Panc1 (cell line): ENCODE measurements at regions not wholly inside any gene's neighbourhood (a gene's known extent, or its start where the extent isn't known, plus 50 kb on each side); places are given as distances from the start of the nearest gene placed in this dataset.

Experiments
- ATAC-seq: fragments of 200-7000 bp; cut with Tn5 transposase; 2 replicates; pipeline ENCODE4 v1.9.1; 2020; ENCODE audit warnings: mild to moderate bottlenecking, moderate library complexity
- BruUV-seq: library from RNA; stranded (reverse); fragments of 400-500 nt; replicated peaks from 2 replicates; lab custom pipeline; 2021; lab: Mats Ljungman, UMichigan
- CTCF ChIA-PET: fragments of 300-600 bp; sonication (Branson Sonifier 250); formaldehyde crosslinking; loops from one replicate; lab custom pipeline; 2022; ENCODE audit warnings: antibody characterized with exemption; lab: Charles Lee
- POLR2A ChIA-PET: fragments of 300-600 bp; sonication (Branson Sonifier 250); formaldehyde crosslinking; loops from one replicate; lab custom pipeline; 2022; ENCODE audit warnings: antibody characterized with exemption; lab: Charles Lee
- DNase-seq: peaks from one replicate; pipeline ENCODE4 v3.0.0-alpha.2; 2010; ENCODE audit warnings: low read depth, low spot score
- H3K27ac ChIP-seq: 2 replicates; pipeline ENCODE4 v1.5.1; 2011; ENCODE audit warnings: mild to moderate bottlenecking, low read length, inconsistent platforms
- H3K27me3 ChIP-seq: fragments of 200-500 bp; sonication (Bioruptor generic); 2 replicates; pipeline ENCODE4 v1.6.0; 2014; ENCODE audit warnings: low read length, inconsistent platforms; ENCODE audit not compliant: control insufficient read depth, insufficient read depth
- H3K36me3 ChIP-seq: fragments of 200-500 bp; sonication (Bioruptor generic); 2 replicates; pipeline ENCODE4 v1.5.1; 2014; ENCODE audit warnings: inconsistent platforms, mild to moderate bottlenecking, low read length, moderate library complexity; ENCODE audit not compliant: control insufficient read depth, insufficient read depth
- H3K4me1 ChIP-seq: 2 replicates; pipeline ENCODE4 v1.5.1; 2011; ENCODE audit warnings: inconsistent platforms, mild to moderate bottlenecking, low read length, moderate library complexity; ENCODE audit not compliant: control insufficient read depth, insufficient read depth
- H3K4me3 ChIP-seq, 2 experiments: 2 replicates each; pipeline ENCODE4 v1.5.1; 2011 to 2012; ENCODE audit warnings: low read depth in 2 of 2, low read length in 2 of 2, mild to moderate bottlenecking in 2 of 2, inconsistent platforms in 1 of 2, moderate library complexity in 1 of 2
- H3K9me3 ChIP-seq: fragments of 200-500 bp; sonication (Bioruptor generic); 2 replicates; pipeline ENCODE4 v1.5.1; 2014; ENCODE audit warnings: low read depth, mild to moderate bottlenecking, inconsistent platforms, low read length, moderate library complexity; ENCODE audit not compliant: control insufficient read depth, insufficient read depth
- POLR2AphosphoS5 ChIP-seq: IDR thresholded peaks from 2 replicates; pipeline ENCODE4 v1.6.1; 2012; ENCODE audit warnings: mild to moderate bottlenecking, low read depth, low read length, moderate library complexity
- SIN3A ChIP-seq: IDR thresholded peaks from 2 replicates; pipeline ENCODE4 v1.6.1; 2012; ENCODE audit warnings: low read depth, mild to moderate bottlenecking, low read length, moderate library complexity, borderline replicate concordance; ENCODE audit not compliant: insufficient read depth
- TCF7L2 ChIP-seq: IDR thresholded peaks from 2 replicates; pipeline ENCODE4 v1.6.1; 2011; ENCODE audit warnings: mild to moderate bottlenecking, low read depth, low read length, inconsistent platforms
- in situ Hi-C: cut with HindIII; loops from 2 replicates; pipeline ENCODE4 v1.10.0; 2016; ENCODE audit warnings: low sequenced_read_pairs, low pct_unique_long_range_greater_than_20kb
- intact Hi-C: fragments of 100-400 bp; cut with micrococcal nuclease; formaldehyde crosslinking; loops from one replicate; pipeline ENCODE4 v1.10.0; 2022; ENCODE audit not compliant: unreplicated experiment
- TF ChIP-seq, protein P1 (sequence below), 2 experiments: IDR thresholded peaks; 2 replicates each; pipeline ENCODE4 v1.6.1; 2011 to 2012; ENCODE audit warnings: low read depth in 2 of 2, control low read depth in 1 of 2, low read length in 1 of 2, mild to moderate bottlenecking in 1 of 2, moderate library complexity in 1 of 2; ENCODE audit not compliant: insufficient read depth in 1 of 2
- TF ChIP-seq, protein P2 (sequence below): fragments of 450-650 bp; IDR thresholded peaks from 2 replicates; pipeline ENCODE4 v1.5.1; 2017; ENCODE audit warnings: mild to moderate bottlenecking

GRCh38 chr1:5519366-5520135 lies 472.7 kb downstream of the NPHP4 start:
- ATAC-seq (no peak), DNase-seq (no peak)
- no peak overlapping the region for H3K4me3 ChIP-seq
- H3K27me3 ChIP-seq = peaks cover 8% of the 10 kb centered on the region; the same call in 1 of the 2 replicates
- no peaks in the 10 kb centered on the region for H3K36me3 ChIP-seq
- no peak overlapping the region for H3K27ac ChIP-seq
- intact Hi-C loops (loop anchor here (10.0 kb wide), 1 partner anchor 455 kb away; no protein-coding TSS in a partner anchor), in situ Hi-C loops (no loop called here)
- POLR2A ChIA-PET = no interaction called here
- CTCF ChIA-PET = no interaction called here
- no peaks in the 10 kb centered on the region for H3K9me3 ChIP-seq
- TF ChIP-seq TCF7L2 = no peak
- TF ChIP-seq, protein P1, sequence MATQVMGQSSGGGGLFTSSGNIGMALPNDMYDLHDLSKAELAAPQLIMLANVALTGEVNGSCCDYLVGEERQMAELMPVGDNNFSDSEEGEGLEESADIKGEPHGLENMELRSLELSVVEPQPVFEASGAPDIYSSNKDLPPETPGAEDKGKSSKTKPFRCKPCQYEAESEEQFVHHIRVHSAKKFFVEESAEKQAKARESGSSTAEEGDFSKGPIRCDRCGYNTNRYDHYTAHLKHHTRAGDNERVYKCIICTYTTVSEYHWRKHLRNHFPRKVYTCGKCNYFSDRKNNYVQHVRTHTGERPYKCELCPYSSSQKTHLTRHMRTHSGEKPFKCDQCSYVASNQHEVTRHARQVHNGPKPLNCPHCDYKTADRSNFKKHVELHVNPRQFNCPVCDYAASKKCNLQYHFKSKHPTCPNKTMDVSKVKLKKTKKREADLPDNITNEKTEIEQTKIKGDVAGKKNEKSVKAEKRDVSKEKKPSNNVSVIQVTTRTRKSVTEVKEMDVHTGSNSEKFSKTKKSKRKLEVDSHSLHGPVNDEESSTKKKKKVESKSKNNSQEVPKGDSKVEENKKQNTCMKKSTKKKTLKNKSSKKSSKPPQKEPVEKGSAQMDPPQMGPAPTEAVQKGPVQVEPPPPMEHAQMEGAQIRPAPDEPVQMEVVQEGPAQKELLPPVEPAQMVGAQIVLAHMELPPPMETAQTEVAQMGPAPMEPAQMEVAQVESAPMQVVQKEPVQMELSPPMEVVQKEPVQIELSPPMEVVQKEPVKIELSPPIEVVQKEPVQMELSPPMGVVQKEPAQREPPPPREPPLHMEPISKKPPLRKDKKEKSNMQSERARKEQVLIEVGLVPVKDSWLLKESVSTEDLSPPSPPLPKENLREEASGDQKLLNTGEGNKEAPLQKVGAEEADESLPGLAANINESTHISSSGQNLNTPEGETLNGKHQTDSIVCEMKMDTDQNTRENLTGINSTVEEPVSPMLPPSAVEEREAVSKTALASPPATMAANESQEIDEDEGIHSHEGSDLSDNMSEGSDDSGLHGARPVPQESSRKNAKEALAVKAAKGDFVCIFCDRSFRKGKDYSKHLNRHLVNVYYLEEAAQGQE (IDR thresholded peaks at IDR 0.05; ENCODE audit: insufficient read depth in 1 of 2, low read depth in 2 of 2, low read length in 1 of 2) = no peak
- no peak for TF ChIP-seq SIN3A
- TF ChIP-seq, protein P2, sequence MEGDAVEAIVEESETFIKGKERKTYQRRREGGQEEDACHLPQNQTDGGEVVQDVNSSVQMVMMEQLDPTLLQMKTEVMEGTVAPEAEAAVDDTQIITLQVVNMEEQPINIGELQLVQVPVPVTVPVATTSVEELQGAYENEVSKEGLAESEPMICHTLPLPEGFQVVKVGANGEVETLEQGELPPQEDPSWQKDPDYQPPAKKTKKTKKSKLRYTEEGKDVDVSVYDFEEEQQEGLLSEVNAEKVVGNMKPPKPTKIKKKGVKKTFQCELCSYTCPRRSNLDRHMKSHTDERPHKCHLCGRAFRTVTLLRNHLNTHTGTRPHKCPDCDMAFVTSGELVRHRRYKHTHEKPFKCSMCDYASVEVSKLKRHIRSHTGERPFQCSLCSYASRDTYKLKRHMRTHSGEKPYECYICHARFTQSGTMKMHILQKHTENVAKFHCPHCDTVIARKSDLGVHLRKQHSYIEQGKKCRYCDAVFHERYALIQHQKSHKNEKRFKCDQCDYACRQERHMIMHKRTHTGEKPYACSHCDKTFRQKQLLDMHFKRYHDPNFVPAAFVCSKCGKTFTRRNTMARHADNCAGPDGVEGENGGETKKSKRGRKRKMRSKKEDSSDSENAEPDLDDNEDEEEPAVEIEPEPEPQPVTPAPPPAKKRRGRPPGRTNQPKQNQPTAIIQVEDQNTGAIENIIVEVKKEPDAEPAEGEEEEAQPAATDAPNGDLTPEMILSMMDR = no peak
- no peaks in the 10 kb centered on the region for H3K4me1 ChIP-seq
- BruUV-seq = no TSS peak

DNA sequence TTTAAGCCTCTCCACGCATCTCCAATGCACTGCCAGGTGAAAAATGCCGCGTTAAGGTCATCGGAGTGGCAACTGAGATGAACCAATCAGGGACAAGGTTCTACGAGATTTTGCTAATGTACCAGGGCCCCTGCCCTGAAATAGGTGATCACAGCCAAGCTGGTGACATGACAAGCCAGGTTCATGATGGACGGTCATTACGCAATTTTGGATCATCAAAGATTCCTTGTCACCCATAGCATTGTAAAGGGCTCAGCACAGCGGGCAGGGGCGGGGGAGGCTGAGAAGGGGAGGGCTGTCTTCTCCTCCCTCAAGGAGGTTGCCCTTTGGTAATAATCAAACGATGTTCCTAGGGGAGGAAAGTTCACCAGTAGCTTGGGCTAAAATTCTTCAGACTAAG lies 475.5 kb downstream of the NPHP4 start:
- no peak for ATAC-seq
- no peaks in the 10 kb centered on the region for H3K9me3 ChIP-seq
- H3K36me3 ChIP-seq = no peaks in the 10 kb centered on the region
- CTCF ChIA-PET = no interaction called here
- peaks cover 3% of the 10 kb centered on the region; the same call in 1 of the 2 replicates for H3K27me3 ChIP-seq
- no TSS peak for BruUV-seq
- H3K27ac ChIP-seq = no peak overlapping the region
- intact Hi-C loops (loop anchor here (10.0 kb wide), 1 partner anchor 458 kb away; no protein-coding TSS in a partner anchor), in situ Hi-C loops (no loop called here)
- H3K4me3 ChIP-seq = no peak overlapping the region
- TF ChIP-seq POLR2AphosphoS5 = no peak
- TF ChIP-seq, protein P2 = no peak
- no peak for TF ChIP-seq TCF7L2
- TF ChIP-seq, protein P1 (IDR thresholded peaks at IDR 0.05; ENCODE audit: insufficient read depth in 1 of 2, low read depth in 2 of 2, low read length in 1 of 2) = no peak
- TF ChIP-seq SIN3A = no peak
- POLR2A ChIA-PET = interaction anchor here (0.7 kb wide), 1 partner anchor 20 kb away, joined by 3 read pairs; no protein-coding TSS in a partner anchor
- no peak for DNase-seq
- no peaks in the 10 kb centered on the region for H3K4me1 ChIP-seq
